Loucy (cell line): ENCODE measurements at regions not wholly inside any gene's neighbourhood (a gene's known extent, or its start where the extent isn't known, plus 50 kb on each side); places are given as distances from the start of the nearest gene placed in this dataset.

Source experiments
- H2AFZ ChIP-seq: fragments of 200-600 bp; sonication (generic); 2 replicates; pipeline ENCODE4 v1.6.0; 2016; ENCODE audit warnings: antibody characterized with exemption, mild to moderate bottlenecking, low read length, moderate library complexity
- H3F3A ChIP-seq: fragments of 200-600 bp; 2 replicates; pipeline ENCODE4 v1.6.0; 2016; ENCODE audit warnings: antibody characterized with exemption, low read depth, mild to moderate bottlenecking
- H3K27me3 ChIP-seq: fragments of 200-600 bp; sonication (generic); 2 replicates; pipeline ENCODE4 v1.6.1; 2014; ENCODE audit warnings: low read length, mild to moderate bottlenecking; ENCODE audit not compliant: insufficient read depth, poor library complexity, severe bottlenecking
- H3K36me3 ChIP-seq: fragments of 200-600 bp; sonication (generic); 2 replicates; pipeline ENCODE4 v1.6.1; 2016; ENCODE audit warnings: low read length; ENCODE audit not compliant: insufficient read depth
- H3K4me1 ChIP-seq: fragments of 200-600 bp; sonication (generic); 2 replicates; pipeline ENCODE4 v1.5.1; 2014; ENCODE audit warnings: low read length, mild to moderate bottlenecking; ENCODE audit not compliant: insufficient read depth, poor library complexity, severe bottlenecking
- H3K4me2 ChIP-seq: fragments of 200-600 bp; sonication (generic); 2 replicates; pipeline ENCODE4 v1.6.0; 2014; ENCODE audit warnings: antibody characterized with exemption, low read length, low read depth, mild to moderate bottlenecking; ENCODE audit not compliant: poor library complexity, severe bottlenecking
- H3K4me3 ChIP-seq: fragments of 200-600 bp; sonication (generic); 2 replicates; pipeline ENCODE4 v1.5.1; 2014; ENCODE audit warnings: low read length, mild to moderate bottlenecking, mixed read lengths; ENCODE audit not compliant: poor library complexity, severe bottlenecking
- H3K79me2 ChIP-seq: fragments of 200-600 bp; sonication (generic); 2 replicates; pipeline ENCODE4 v1.6.1; 2014; ENCODE audit warnings: low read length; ENCODE audit not compliant: insufficient read depth
- H3K9ac ChIP-seq: fragments of 200-600 bp; sonication (generic); 2 replicates; pipeline ENCODE4 v1.6.0; 2014; ENCODE audit warnings: mild to moderate bottlenecking, low read depth, low read length, moderate library complexity; ENCODE audit not compliant: poor library complexity, severe bottlenecking
- H3K9me2 ChIP-seq: fragments of 200-600 bp; sonication (generic); replicated peaks from 2 replicates; pipeline ENCODE4 v1.6.1; 2016; ENCODE audit warnings: low read depth, low read length, mixed read lengths
- H3K9me3 ChIP-seq: fragments of 200-600 bp; sonication (generic); 2 replicates; pipeline ENCODE4 v1.6.1; 2014; ENCODE audit warnings: mild to moderate bottlenecking, antibody characterized with exemption, low read length, low read depth; ENCODE audit not compliant: insufficient read depth
- H4K20me1 ChIP-seq: fragments of 200-600 bp; sonication (generic); 2 replicates; pipeline ENCODE4 v1.6.0; 2014; ENCODE audit warnings: antibody characterized with exemption, low read length, mild to moderate bottlenecking; ENCODE audit not compliant: insufficient read depth, poor library complexity, severe bottlenecking
- EZH2phosphoT487 ChIP-seq: fragments of 200-600 bp; IDR thresholded peaks from 2 replicates; pipeline ENCODE4 v1.6.1; 2018; ENCODE audit warnings: antibody characterized with exemption, mild to moderate bottlenecking, moderate library complexity, borderline replicate concordance
- TF ChIP-seq, protein P1 (sequence below): fragments of 200-600 bp; sonication (generic); conservative IDR thresholded peaks from 2 replicates; pipeline ENCODE4 v1.5.1; 2014; ENCODE audit warnings: mild to moderate bottlenecking, antibody characterized with exemption, low read length

DNA sequence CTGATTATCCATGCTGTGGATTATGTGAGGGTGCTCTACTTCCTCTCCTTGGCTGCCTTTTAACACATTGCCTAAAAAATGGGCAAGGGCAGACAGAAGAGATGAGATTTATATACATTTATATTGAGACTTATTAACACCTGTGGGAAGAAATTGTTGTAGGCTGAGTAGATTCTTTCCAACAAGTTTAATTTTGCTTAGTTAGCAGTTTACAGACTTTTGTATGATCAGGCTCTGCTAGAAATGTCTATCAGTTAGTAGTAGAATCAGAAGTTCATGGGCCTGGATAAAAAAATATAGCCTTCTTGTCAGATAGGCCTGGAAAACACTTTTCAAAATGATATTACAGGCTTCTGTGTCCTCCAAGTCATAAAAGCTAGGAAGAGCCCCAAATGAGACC lies 111.3 kb upstream of the LEF1 start:
- Histone ChIP-seq H3F3A (no peaks in the 10 kb centered on the region), H3K36me3 (no peaks in the 10 kb centered on the region), H3K9ac (no peak overlapping the region), H2AFZ (no peak overlapping the region), H3K9me2 (no peaks in the 10 kb centered on the region), H3K4me2 (no peak overlapping the region), H3K79me2 (no peaks in the 10 kb centered on the region), H3K27me3 (no peaks in the 10 kb centered on the region), H3K4me1 (peaks cover 28% of the 10 kb centered on the region), H3K4me3 (no peak overlapping the region), H3K9me3 (peaks cover 6% of the 10 kb centered on the region; the same call in 1 of the 2 replicates), H4K20me1 (no peaks in the 10 kb centered on the region)
- TF ChIP-seq EZH2phosphoT487: no peak
- TF ChIP-seq, protein P1, sequence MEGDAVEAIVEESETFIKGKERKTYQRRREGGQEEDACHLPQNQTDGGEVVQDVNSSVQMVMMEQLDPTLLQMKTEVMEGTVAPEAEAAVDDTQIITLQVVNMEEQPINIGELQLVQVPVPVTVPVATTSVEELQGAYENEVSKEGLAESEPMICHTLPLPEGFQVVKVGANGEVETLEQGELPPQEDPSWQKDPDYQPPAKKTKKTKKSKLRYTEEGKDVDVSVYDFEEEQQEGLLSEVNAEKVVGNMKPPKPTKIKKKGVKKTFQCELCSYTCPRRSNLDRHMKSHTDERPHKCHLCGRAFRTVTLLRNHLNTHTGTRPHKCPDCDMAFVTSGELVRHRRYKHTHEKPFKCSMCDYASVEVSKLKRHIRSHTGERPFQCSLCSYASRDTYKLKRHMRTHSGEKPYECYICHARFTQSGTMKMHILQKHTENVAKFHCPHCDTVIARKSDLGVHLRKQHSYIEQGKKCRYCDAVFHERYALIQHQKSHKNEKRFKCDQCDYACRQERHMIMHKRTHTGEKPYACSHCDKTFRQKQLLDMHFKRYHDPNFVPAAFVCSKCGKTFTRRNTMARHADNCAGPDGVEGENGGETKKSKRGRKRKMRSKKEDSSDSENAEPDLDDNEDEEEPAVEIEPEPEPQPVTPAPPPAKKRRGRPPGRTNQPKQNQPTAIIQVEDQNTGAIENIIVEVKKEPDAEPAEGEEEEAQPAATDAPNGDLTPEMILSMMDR: no peak

DNA sequence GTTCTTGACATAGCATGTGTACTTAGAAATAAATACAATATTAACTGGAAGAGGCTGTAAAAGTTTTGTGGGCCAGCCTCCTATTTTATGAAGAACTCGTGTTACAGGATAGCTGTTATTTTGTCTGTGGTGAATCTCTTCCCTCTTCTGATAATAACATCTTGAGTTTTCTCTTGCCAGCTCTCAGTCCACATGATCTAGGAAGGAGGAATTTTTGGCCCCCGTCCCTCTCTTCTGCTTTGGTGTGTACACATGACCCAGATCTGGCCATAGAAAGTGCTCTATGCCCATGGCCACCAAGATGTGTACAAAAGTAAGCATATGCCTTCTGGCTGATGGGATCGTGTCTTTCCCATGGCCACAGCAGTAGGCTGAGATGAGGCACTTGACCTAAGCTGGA lies 108.0 kb upstream of the LEF1 start:
- Histone ChIP-seq H3K9me3 (peaks cover 6% of the 10 kb centered on the region; the same call in 1 of the 2 replicates), H3K9ac (no peak overlapping the region), H3K4me3 (no peak overlapping the region), H4K20me1 (no peaks in the 10 kb centered on the region), H3K79me2 (no peaks in the 10 kb centered on the region), H2AFZ (peak overlapping the region; percentile 33; the same call in 1 of the 2 replicates), H3K36me3 (no peaks in the 10 kb centered on the region), H3F3A (no peaks in the 10 kb centered on the region), H3K4me2 (no peak overlapping the region), H3K9me2 (no peaks in the 10 kb centered on the region), H3K27me3 (no peaks in the 10 kb centered on the region), H3K4me1 (peaks cover 30% of the 10 kb centered on the region)
- TF ChIP-seq, protein P1: no peak
- TF ChIP-seq EZH2phosphoT487: no peak

DNA sequence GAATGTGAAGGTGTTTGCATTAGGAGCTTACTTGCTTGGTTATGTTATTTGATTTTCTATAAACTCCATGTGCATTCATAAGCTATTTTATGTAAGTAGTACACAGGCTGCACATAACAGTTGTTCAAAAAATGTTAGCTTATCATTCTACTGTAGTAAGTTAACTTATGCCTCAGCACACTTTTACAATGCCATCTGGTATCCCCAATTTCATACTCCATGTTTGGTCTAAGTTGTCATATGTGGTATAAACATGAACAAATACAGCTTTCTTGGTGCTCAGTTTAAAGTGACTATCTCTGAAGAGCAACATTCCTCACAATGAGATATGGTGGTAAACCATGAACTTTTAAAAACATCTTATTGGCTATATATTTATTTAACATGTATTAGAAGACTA lies 104.3 kb upstream of the LEF1 start:
- Histone ChIP-seq H3F3A (no peaks in the 10 kb centered on the region), H3K9ac (no peak overlapping the region), H3K9me3 (no peaks in the 10 kb centered on the region), H2AFZ (no peak overlapping the region), H3K36me3 (no peaks in the 10 kb centered on the region), H3K4me2 (no peak overlapping the region), H3K79me2 (no peaks in the 10 kb centered on the region), H3K27me3 (no peaks in the 10 kb centered on the region), H3K9me2 (no peaks in the 10 kb centered on the region), H4K20me1 (no peaks in the 10 kb centered on the region), H3K4me3 (no peak overlapping the region), H3K4me1 (peaks cover 30% of the 10 kb centered on the region)
- no peak for TF ChIP-seq EZH2phosphoT487
- TF ChIP-seq, protein P1: no peak
